ENCODE measurements at regions not wholly inside any gene's neighbourhood (a gene's known extent, or its start where the extent isn't known, plus 50 kb on each side); places are given as distances from the start of the nearest gene placed in this dataset.

DNA sequence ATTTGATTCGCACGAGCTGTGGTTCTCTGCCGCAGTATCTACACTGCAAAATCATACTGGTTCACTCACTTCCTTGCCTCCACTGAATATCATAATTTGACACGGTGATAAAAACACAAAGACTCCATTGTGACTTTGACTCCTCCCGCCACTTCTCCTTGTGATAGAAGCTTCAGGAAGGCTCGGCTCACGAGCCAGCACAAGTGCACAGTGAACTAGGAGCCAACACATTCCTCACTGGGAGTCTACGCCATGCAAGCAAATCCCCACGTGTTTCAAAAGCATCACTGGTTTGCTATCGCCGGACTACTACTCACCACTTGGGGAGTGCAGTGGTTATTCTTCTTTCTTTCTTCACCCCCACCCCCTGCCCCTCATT is 293.3 kb upstream of the PARD3B start:
- no peaks in the 10 kb centered on the region for H3K27me3 ChIP-seq (ENCODE audit: control insufficient read depth, insufficient read depth, low read length)
- no peaks in the 10 kb centered on the region for H3K36me3 ChIP-seq (ENCODE audit: control insufficient read depth, insufficient read depth, low read length)
- TF ChIP-seq, protein P1, sequence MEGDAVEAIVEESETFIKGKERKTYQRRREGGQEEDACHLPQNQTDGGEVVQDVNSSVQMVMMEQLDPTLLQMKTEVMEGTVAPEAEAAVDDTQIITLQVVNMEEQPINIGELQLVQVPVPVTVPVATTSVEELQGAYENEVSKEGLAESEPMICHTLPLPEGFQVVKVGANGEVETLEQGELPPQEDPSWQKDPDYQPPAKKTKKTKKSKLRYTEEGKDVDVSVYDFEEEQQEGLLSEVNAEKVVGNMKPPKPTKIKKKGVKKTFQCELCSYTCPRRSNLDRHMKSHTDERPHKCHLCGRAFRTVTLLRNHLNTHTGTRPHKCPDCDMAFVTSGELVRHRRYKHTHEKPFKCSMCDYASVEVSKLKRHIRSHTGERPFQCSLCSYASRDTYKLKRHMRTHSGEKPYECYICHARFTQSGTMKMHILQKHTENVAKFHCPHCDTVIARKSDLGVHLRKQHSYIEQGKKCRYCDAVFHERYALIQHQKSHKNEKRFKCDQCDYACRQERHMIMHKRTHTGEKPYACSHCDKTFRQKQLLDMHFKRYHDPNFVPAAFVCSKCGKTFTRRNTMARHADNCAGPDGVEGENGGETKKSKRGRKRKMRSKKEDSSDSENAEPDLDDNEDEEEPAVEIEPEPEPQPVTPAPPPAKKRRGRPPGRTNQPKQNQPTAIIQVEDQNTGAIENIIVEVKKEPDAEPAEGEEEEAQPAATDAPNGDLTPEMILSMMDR (IDR thresholded peaks at IDR 0.05; ENCODE audit: insufficient read depth, low read length, severe bottlenecking): no peak
- FAIRE-seq: no peak
- DNase-seq (ENCODE audit: low read depth): no peak
- H3K4me3 ChIP-seq (ENCODE audit: low read depth, low read length): no peak overlapping the region

DNA sequence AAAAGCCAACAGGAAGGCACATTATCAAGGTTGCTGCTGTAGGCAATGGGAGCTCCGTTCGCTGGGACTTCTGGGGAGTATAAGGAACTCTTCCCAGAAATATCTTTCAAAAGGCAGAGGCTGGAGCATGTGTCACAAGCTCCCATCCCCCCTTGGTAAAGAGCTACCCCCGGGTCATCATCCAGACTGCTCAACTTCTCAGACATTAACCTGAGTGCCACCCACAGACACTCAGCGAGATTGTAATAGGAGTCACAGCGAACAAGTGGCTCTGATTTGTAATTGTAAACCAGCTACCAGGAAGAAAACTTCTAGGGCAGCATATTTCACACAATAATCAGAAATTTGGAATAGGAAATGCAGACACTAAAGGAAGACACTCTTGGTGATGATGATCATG is 290.2 kb upstream of the PARD3B start:
- no peak for FAIRE-seq

DNA sequence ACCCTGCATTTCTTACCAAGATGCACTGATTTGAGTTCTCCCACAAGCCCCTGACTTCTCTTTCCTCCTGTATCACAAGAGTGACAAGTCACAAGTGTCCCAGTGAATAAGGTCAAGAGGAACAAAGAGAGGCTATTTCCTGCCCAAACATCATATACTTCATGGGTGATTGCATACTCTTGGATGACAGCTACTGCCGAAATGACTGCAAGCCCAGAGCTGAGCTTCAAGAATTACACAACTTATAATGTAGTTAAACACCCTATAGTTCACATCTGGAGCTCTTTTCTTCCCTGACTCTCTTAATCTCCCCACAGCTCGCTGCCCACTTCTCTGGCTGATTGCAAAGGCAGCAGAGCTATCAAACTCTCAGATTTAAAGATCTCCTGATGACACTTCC is 289.7 kb upstream of the PARD3B start:
- no peak for FAIRE-seq
- no peak for DNase-seq (ENCODE audit: low read depth)
- Histone ChIP-seq H3K27me3 (ENCODE audit: control insufficient read depth, insufficient read depth, low read length) (no peaks in the 10 kb centered on the region), H3K36me3 (ENCODE audit: control insufficient read depth, insufficient read depth, low read length) (no peaks in the 10 kb centered on the region), H3K4me3 (ENCODE audit: low read depth, low read length) (no peak overlapping the region)
- TF ChIP-seq, protein P1 (IDR thresholded peaks at IDR 0.05; ENCODE audit: insufficient read depth, low read length, severe bottlenecking): no peak

More for the DNA sequence above, 290.2 kb upstream of the PARD3B start:
- H3K27me3 ChIP-seq (ENCODE audit: control insufficient read depth, insufficient read depth, low read length): no peaks in the 10 kb centered on the region
- no peak overlapping the region for H3K4me3 ChIP-seq (ENCODE audit: low read depth, low read length)
- DNase-seq (ENCODE audit: low read depth): no peak
- TF ChIP-seq, protein P1 (IDR thresholded peaks at IDR 0.05; ENCODE audit: insufficient read depth, low read length, severe bottlenecking): no peak
- no peaks in the 10 kb centered on the region for H3K36me3 ChIP-seq (ENCODE audit: control insufficient read depth, insufficient read depth, low read length)

DNA sequence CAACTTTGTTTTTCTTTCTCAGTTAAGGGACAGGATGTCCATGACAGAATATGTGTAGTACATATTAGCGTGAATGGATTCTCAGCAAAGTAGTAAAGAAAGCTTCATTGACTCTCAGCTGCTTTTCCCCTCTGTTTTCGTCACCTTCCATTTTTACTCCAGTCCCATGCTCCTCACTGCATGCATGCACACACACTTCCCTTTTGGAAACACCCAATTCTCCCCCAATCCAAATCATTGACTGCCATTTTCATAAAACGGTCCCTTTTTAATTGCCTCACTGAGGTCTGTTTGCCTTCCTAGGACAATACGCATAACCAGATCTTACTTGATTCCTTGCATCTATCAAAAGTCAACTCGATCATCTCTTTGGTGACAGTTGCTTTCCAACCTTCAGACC is 287.5 kb upstream of the PARD3B start:
- Histone ChIP-seq H3K4me3 (ENCODE audit: low read depth, low read length) (no peak overlapping the region), H3K27me3 (ENCODE audit: control insufficient read depth, insufficient read depth, low read length) (no peaks in the 10 kb centered on the region), H3K36me3 (ENCODE audit: control insufficient read depth, insufficient read depth, low read length) (no peaks in the 10 kb centered on the region)
- no peak for DNase-seq (ENCODE audit: low read depth)
- TF ChIP-seq, protein P1 (IDR thresholded peaks at IDR 0.05; ENCODE audit: insufficient read depth, low read length, severe bottlenecking): no peak
- FAIRE-seq: peak; percentile 7

DNA sequence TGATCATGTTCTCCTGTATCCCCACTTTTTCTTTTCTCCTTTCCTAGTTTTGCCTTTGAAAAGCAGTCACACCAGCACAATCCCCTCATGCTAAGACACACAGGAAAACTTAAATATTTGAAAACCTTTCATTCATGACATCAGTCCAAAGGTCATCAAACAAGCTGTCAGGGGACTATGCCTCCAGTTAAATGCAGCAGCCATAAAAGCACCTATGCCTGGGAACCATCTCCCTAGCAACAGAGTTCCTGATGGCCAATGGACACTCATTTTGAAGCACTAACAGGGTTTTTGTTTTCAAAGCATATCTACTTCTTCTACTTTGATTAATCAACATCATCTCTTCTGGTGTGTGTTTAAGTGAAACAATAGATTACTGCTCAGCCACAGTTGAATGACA is 286.4 kb upstream of the PARD3B start:
- Histone ChIP-seq H3K27me3 (ENCODE audit: control insufficient read depth, insufficient read depth, low read length) (no peaks in the 10 kb centered on the region), H3K36me3 (ENCODE audit: control insufficient read depth, insufficient read depth, low read length) (no peaks in the 10 kb centered on the region), H3K4me3 (ENCODE audit: low read depth, low read length) (no peak overlapping the region)
- DNase-seq (ENCODE audit: low read depth) (no peak), FAIRE-seq (no peak)
- TF ChIP-seq, protein P1 (IDR thresholded peaks at IDR 0.05; ENCODE audit: insufficient read depth, low read length, severe bottlenecking): no peak

DNA sequence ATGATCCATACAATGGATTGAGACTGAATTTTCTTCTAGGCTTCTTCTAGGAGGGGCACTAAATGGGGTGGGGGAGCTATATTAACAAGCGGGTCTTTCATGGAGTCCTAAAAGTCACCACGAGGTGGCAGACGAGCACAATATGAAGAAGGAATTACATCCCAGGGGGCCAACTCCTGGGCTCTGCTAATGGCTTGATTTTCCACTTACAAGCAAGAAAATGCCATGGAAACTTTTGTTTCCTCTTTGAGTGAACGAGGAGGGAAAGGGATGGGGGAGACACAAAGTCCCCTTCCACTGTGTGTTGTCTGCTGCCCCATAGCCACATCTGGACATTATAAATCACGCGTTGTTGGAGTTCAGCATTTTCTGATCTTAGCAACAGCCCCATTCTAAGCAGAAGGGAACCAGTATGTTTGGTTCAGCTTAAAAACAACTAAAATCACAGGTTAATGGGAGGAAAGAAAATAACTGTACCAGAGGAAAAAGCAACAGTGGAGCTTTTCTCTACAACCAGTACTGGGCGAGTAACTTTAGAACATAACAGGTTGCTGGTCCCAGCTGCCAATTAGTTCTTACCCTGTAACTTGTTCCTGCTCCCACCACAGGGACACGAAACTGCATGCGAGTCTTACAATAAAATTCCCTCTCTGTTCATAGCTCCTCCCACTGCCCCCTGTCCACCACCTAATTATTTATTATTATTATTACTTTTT is 285.0 kb upstream of the PARD3B start:
- H3K4me3 ChIP-seq (ENCODE audit: low read depth, low read length): no peak overlapping the region
- TF ChIP-seq, protein P1 (IDR thresholded peaks at IDR 0.05; ENCODE audit: insufficient read depth, low read length, severe bottlenecking): peak; percentile 71
- no peaks in the 10 kb centered on the region for H3K27me3 ChIP-seq (ENCODE audit: control insufficient read depth, insufficient read depth, low read length)
- DNase-seq (ENCODE audit: low read depth) (peak; percentile 61), FAIRE-seq (peak; percentile 62)
- H3K36me3 ChIP-seq (ENCODE audit: control insufficient read depth, insufficient read depth, low read length): no peaks in the 10 kb centered on the region
